ENCODE measurements at regions not wholly inside any gene's neighbourhood (a gene's known extent, or its start where the extent isn't known, plus 50 kb on each side); places are given as distances from the start of the nearest gene placed in this dataset.

- ChIA-PET CTCF (interaction anchor here (1.0 to 1.7 kb wide), 3 partner anchors 19 to 58 kb away, joined by 3 to 6 read pairs (median 3); no protein-coding TSS in a partner anchor), POLR2A (no interaction called here)
- TF ChIP-seq CTCF (IDR thresholded peaks at IDR 0.05; ENCODE audit: control extremely low read depth, extremely low read depth, low read depth, missing control alignments): no peak
- DNase-seq (ENCODE audit: extremely low spot score): no peak
These were observed 157.1 kb upstream of the PRSS58 start for GRCh38 chr7:142414915-142415314.

- CTCF ChIA-PET: interaction anchor here (1.7 to 2.3 kb wide), 5 partner anchors 9 to 64 kb away, joined by 3 to 10 read pairs (median 6); no protein-coding TSS in a partner anchor
- TF ChIP-seq CTCF (IDR thresholded peaks at IDR 0.05; ENCODE audit: control extremely low read depth, extremely low read depth, low read depth, missing control alignments): no peak
- POLR2A ChIA-PET: no interaction called here
- DNase-seq (ENCODE audit: extremely low spot score): no peak
These were observed 156.3 kb upstream of the PRSS58 start for GRCh38 chr7:142414135-142414534.

GRCh38 chr7:142413280-142414000, 155.6 kb upstream of the PRSS58 start:
- CTCF ChIA-PET: interaction anchor here (0.7 to 2.3 kb wide), 17 partner anchors 10 to 165 kb away, joined by 3 to 10 read pairs (median 4); no protein-coding TSS in a partner anchor

GRCh38 chr7:142412551-142413193, 154.8 kb upstream of the PRSS58 start:
- ChIA-PET POLR2A (no interaction called here), CTCF (interaction anchor here (0.7 to 2.3 kb wide), 17 partner anchors 10 to 166 kb away, joined by 3 to 10 read pairs (median 4); no protein-coding TSS in a partner anchor)
- DNase-seq (ENCODE audit: extremely low spot score): peak; percentile 58
- TF ChIP-seq CTCF (IDR thresholded peaks at IDR 0.05; ENCODE audit: control extremely low read depth, extremely low read depth, low read depth, missing control alignments): peak; percentile 68

More at GRCh38 chr7:142413280-142414000, 155.6 kb upstream of the PRSS58 start:
- TF ChIP-seq CTCF (IDR thresholded peaks at IDR 0.05; ENCODE audit: control extremely low read depth, extremely low read depth, low read depth, missing control alignments): no peak
- POLR2A ChIA-PET: no interaction called here
- no peak for DNase-seq (ENCODE audit: extremely low spot score)

- DNase-seq (ENCODE audit: extremely low spot score): no peak
- POLR2A ChIA-PET: no interaction called here
- TF ChIP-seq CTCF (IDR thresholded peaks at IDR 0.05; ENCODE audit: control extremely low read depth, extremely low read depth, low read depth, missing control alignments): no peak
- CTCF ChIA-PET: no interaction called here
These were observed 151.6 kb upstream of the PRSS58 start for GRCh38 chr7:142409471-142409870.

GRCh38 chr7:142408794-142409193, 150.9 kb upstream of the PRSS58 start:
- no peak for DNase-seq (ENCODE audit: extremely low spot score)
- POLR2A ChIA-PET: no interaction called here
- no peak for TF ChIP-seq CTCF (IDR thresholded peaks at IDR 0.05; ENCODE audit: control extremely low read depth, extremely low read depth, low read depth, missing control alignments)
- CTCF ChIA-PET: no interaction called here
